Pancreas (tissue), 10 donors: ENCODE measurements at regions not wholly inside any gene's neighbourhood (a gene's known extent, or its start where the extent isn't known, plus 50 kb on each side); places are given as distances from the start of the nearest gene placed in this dataset.
A peak's percentile ranks its signal among the peaks of the same experiment; 100 is the strongest.

ENCODE experiments used
- ATAC-seq, 4 donors: fragments of 200-7000 bp; cut with Tn5 transposase; one replicate each; pipeline versions ENCODE4 v1.8.0 to v1.9.1; 2020; ENCODE audit warnings: mild to moderate bottlenecking in 4 of 4, moderate library complexity in 4 of 4
- DNase-seq, 6 donors: peaks; one replicate each; pipeline ENCODE4 v3.0.0-alpha.2; 2020
- FAIRE-seq: peaks from 2 replicates; lab custom pipeline; 2012; peaks lifted over from hg19 to GRCh38; lab: Jason Lieb, UNC
- H3K27ac ChIP-seq, 4 donors: fragments of 200-600 bp; sonication (generic); 1 replicate in 3 of 4; 2 replicates in 1 of 4; pipeline versions ENCODE4 v1.5.0 to v1.8.0; 2020
- H3K27me3 ChIP-seq, 4 donors: fragments of 200-600 bp; one replicate each; pipeline ENCODE4 v1.8.0; 2021
- H3K36me3 ChIP-seq, 3 donors: fragments of 200-600 bp; sonication (generic) in 1 of 3; one replicate each; pipeline versions ENCODE4 v1.5.0 to v1.8.0; 2020 to 2021
- H3K4me1 ChIP-seq, 3 donors: fragments of 200-600 bp; one replicate each; pipeline ENCODE4 v1.8.0; 2021
- H3K4me3 ChIP-seq, 4 donors: fragments of 200-600 bp; sonication (generic) in 2 of 4; one replicate each; pipeline versions ENCODE4 v1.5.0 to v1.8.0; 2020 to 2021
- H3K9me3 ChIP-seq, 4 donors: fragments of 200-600 bp; one replicate each; pipeline ENCODE4 v1.8.0; 2021
- WGBS, 2 donors: extraction: QIAGEN DNeasy Blood & Tissue Kit; methylation state at CpG; one replicate each; pipeline ENCODE4 v1.1.7; 2013; 5-methylcytosine and 5-hydroxymethylcytosine counted together
- intact Hi-C, 3 donors: fragments of 100-400 bp; cut with DNase I; formaldehyde crosslinking; loops; one replicate each; pipeline versions ENCODE4 v1.11.1 to v1.14.2; 2022
- TF ChIP-seq, protein P1 (sequence below), 4 donors: fragments of 200-600 bp; sonication (generic) in 3 of 4; IDR thresholded peaks; one replicate each; pipeline versions ENCODE4 v1.5.0 to v1.8.0; 2021; ENCODE audit warnings: antibody characterized with exemption in 4 of 4
- donor health status: healthy with polysubstance abuse.
- donor health status: DM: no; HTN: no; CAD: no; lungs with moderate emphysema.
- donor health status: DM: no; HTN: no; CAD: no.
- donor health status: control.
- donor health status: control.
- donor health status: Bipolar disorder and iron deficiency.
- donor health status: DM: yes; HTN: yes; CAD: no.
- donor health status: DM: no; HTN: no; CAD: no.
- donor health status: DM: no; HTN: no; CAD: no.
- donor health status: DM: yes; HTN: yes; CAD: no.

DNA sequence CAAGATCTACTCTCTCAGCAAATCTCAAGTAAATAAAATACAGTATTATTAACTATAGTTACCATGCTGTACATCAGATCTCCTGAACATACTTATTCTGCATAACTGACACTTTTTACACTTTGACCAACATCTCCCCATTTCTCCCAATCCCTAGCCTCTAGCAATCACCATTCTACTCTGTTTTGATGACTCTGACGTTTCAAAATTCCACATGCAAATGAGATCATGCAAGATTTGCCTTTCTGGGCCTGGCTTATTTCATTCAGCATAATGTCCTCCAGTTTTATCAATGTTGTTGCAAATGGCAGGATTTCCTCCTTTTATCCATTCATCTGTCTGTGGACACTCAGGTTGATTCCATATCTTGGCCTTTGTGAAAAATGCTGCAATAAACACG lies 266.3 kb downstream of the RFPL4B start:
- TF ChIP-seq, protein P1, sequence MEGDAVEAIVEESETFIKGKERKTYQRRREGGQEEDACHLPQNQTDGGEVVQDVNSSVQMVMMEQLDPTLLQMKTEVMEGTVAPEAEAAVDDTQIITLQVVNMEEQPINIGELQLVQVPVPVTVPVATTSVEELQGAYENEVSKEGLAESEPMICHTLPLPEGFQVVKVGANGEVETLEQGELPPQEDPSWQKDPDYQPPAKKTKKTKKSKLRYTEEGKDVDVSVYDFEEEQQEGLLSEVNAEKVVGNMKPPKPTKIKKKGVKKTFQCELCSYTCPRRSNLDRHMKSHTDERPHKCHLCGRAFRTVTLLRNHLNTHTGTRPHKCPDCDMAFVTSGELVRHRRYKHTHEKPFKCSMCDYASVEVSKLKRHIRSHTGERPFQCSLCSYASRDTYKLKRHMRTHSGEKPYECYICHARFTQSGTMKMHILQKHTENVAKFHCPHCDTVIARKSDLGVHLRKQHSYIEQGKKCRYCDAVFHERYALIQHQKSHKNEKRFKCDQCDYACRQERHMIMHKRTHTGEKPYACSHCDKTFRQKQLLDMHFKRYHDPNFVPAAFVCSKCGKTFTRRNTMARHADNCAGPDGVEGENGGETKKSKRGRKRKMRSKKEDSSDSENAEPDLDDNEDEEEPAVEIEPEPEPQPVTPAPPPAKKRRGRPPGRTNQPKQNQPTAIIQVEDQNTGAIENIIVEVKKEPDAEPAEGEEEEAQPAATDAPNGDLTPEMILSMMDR (IDR thresholded peaks at IDR 0.05), result no peak
- no peaks in the 10 kb centered on the region for H3K27me3 ChIP-seq
- no peaks in the 10 kb centered on the region for H3K4me1 ChIP-seq
- H3K27ac ChIP-seq, result no peak overlapping the region
- WGBS, 2 donors, result 42 to 65% methylated on average over 2 of the region's 2 CpGs
- H3K36me3 ChIP-seq, result no peaks in the 10 kb centered on the region
- peaks cover 0 to 4% (median 0%) of the 10 kb centered on the region in 4 donors for H3K9me3 ChIP-seq
- DNase-seq, result no peak
- ATAC-seq, result no peak
- intact Hi-C loops, result no loop called here
- FAIRE-seq, result no peak
- no peak overlapping the region for H3K4me3 ChIP-seq

DNA sequence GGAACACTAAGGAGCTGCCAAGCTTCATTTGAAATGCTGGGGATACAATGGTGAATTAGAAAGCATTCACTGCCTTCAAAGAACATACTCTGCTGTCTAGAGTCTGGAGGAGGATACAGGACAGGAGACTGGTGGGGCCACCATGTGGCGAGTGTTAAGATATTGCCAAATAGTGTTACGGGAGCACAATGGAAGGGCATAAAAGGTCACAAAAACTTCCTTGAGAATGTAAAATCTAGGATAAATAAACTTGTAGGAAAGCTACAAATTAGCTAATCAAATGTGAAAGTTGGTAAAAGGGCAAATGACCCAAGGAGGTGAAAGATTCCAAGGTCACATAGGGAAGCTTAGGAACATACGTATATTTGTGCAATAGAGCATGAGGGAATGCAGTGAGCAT lies 271.7 kb downstream of the RFPL4B start:
- intact Hi-C loops, result no loop called here
- TF ChIP-seq, protein P1 (IDR thresholded peaks at IDR 0.05), result no peak
- DNase-seq (no peak), ATAC-seq (no peak), FAIRE-seq (no peak)
- no peak overlapping the region for H3K27ac ChIP-seq
- 74 to 86% methylated on average over 3 of the region's 3 CpGs for WGBS, 2 donors
- no peaks in the 10 kb centered on the region for H3K9me3 ChIP-seq
- no peak overlapping the region for H3K4me3 ChIP-seq
- H3K27me3 ChIP-seq, result no peaks in the 10 kb centered on the region
- no peaks in the 10 kb centered on the region for H3K36me3 ChIP-seq
- peaks cover 0 to 3% (median 0%) of the 10 kb centered on the region in 3 donors for H3K4me1 ChIP-seq

DNA sequence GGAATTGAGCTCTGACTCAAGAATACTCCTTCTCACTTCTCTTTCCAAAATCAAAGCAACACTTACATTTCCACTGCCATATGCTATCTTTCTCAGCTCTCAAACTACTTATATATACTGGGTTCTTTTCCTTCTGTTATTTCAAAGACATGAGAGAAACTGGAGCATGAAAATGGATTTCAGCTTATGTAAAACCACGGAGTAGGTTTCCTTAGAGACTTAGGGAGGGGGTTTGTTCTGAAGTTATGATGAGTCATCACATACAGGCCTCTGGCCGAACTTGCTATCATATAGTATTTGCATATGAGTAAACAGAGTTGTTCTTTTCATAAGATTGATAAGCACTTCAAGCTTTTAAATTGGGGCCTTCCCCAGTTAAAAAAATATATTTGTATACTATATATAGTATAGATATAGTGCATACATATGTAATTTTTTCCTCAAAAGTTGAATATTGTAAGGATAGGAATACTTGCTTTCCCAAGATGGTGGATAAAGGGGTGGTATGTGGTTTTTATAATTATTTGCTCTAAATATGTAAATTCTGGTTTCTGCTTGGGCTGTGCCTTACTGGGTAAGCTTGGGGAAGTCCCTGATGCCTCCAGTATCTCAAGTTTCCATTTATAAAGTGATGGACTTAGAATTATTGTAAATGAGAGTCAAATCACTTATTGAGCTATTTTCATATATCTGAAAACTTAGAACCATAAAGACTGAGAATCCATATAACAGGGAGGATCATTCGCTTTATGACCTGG lies 273.9 kb downstream of the RFPL4B start:
- Histone ChIP-seq H3K27me3 (no peaks in the 10 kb centered on the region), H3K27ac (no peak overlapping the region), H3K4me3 (no peak overlapping the region), H3K4me1 (peaks cover 0 to 3% (median 0%) of the 10 kb centered on the region in 3 donors), H3K36me3 (no peaks in the 10 kb centered on the region), H3K9me3 (no peaks in the 10 kb centered on the region)
- ATAC-seq (peak in 2 of 4 donors; percentile 42 to 45), DNase-seq (no peak), FAIRE-seq (no peak)
- 49 to 53% methylated on average over 3 of the region's 3 CpGs for WGBS, 2 donors
- intact Hi-C loops, result no loop called here
- TF ChIP-seq, protein P1 (IDR thresholded peaks at IDR 0.05), result no peak

DNA sequence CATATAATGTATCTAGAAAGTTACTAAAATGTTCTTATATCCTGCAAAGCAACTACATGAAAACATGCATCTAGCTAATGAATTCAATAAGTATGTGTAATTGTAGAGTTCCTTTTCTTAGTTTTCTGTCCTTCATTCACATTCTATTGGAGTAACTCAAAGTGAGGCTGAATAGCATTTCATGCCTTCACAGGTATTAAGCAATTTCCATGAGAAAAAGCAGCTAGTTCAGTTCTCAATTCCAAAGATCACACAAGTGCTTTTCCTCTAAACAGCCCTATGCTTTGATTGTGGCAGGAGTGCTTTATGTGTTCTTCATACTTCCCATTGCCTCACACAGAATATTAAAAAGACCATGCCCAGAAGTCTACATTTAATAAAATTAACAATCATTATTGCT lies 274.9 kb downstream of the RFPL4B start:
- peaks cover 0 to 3% (median 0%) of the 10 kb centered on the region in 3 donors for H3K4me1 ChIP-seq
- H3K9me3 ChIP-seq, result no peaks in the 10 kb centered on the region
- DNase-seq (no peak), ATAC-seq (no peak), FAIRE-seq (no peak)
- H3K27ac ChIP-seq, result no peak overlapping the region
- no peaks in the 10 kb centered on the region for H3K27me3 ChIP-seq
- intact Hi-C loops, result no loop called here
- no peak overlapping the region for H3K4me3 ChIP-seq
- TF ChIP-seq, protein P1 (IDR thresholded peaks at IDR 0.05), result no peak
- H3K36me3 ChIP-seq, result no peaks in the 10 kb centered on the region

DNA sequence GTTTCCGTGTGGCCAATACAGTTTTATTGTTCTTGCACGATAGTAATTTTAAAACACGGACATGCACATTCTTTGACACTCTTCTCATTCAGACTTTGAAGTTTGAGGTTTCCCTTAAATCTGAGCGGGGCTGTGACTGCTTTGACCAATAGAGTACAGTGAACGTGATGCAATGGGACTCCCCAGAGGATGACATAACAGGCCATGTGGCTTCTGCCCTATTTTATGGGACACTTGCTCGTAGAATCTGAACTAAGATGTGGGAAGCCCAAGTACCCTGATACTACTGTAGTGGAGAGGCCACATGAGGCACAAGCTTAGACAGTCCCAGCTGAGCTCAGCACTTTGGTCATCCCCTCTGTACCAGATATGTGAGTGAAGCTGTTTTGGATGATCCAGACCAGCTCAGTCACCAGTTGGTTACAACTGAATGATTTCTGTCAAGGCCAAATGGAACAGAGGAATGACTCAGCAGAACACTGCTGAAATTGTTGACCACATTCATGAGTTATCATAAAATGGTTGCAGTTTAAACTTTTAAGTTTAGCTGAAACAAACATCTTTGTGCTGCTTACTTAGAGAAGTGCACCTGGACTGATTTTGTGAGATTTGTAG lies 279.4 kb downstream of the RFPL4B start:
- DNase-seq (no peak), ATAC-seq (no peak), FAIRE-seq (no peak)
- WGBS, 2 donors, result 87 to 92% methylated on average over 6 of the region's 6 CpGs
- TF ChIP-seq, protein P1 (IDR thresholded peaks at IDR 0.05), result no peak
- Histone ChIP-seq H3K4me1 (no peaks in the 10 kb centered on the region), H3K4me3 (no peak overlapping the region), H3K9me3 (no peaks in the 10 kb centered on the region), H3K27ac (no peak overlapping the region), H3K27me3 (no peaks in the 10 kb centered on the region), H3K36me3 (no peaks in the 10 kb centered on the region)
- intact Hi-C loops, result no loop called here
